Hepatocyte (in vitro differentiated cells): ENCODE measurements at regions not wholly inside any gene's neighbourhood (a gene's known extent, or its start where the extent isn't known, plus 50 kb on each side); places are given as distances from the start of the nearest gene placed in this dataset.

Experiments used
- DNase-seq: peaks from one replicate; pipeline ENCODE4 v3.0.0-alpha.2; 2016; ENCODE audit warnings: low spot score
- H2AFZ ChIP-seq: fragments of 200-600 bp; sonication (generic); 2 replicates; pipeline ENCODE4 v1.6.0; 2016; ENCODE audit warnings: antibody characterized with exemption, mild to moderate bottlenecking
- H3K27ac ChIP-seq: fragments of 200-600 bp; sonication (generic); 2 replicates; pipeline ENCODE4 v1.5.1; 2016; ENCODE audit warnings: mild to moderate bottlenecking
- H3K27me3 ChIP-seq: fragments of 200-600 bp; sonication (generic); 2 replicates; pipeline ENCODE4 v1.6.1; 2016
- H3K36me3 ChIP-seq: fragments of 200-600 bp; sonication (generic); replicated peaks from 2 replicates; pipeline ENCODE4 v1.5.1; 2016; ENCODE audit warnings: low read depth; ENCODE audit not compliant: insufficient read depth
- H3K4me1 ChIP-seq: fragments of 200-600 bp; sonication (generic); 2 replicates; pipeline ENCODE4 v1.5.1; 2016; ENCODE audit warnings: mild to moderate bottlenecking, moderate library complexity; ENCODE audit not compliant: insufficient read depth
- H3K4me2 ChIP-seq: fragments of 200-600 bp; sonication (generic); 2 replicates; pipeline ENCODE4 v1.6.0; 2016
- H3K4me3 ChIP-seq: fragments of 200-600 bp; sonication (generic); 2 replicates; pipeline ENCODE4 v1.5.1; 2016; ENCODE audit warnings: mild to moderate bottlenecking
- H3K79me2 ChIP-seq: fragments of 200-600 bp; sonication (generic); 2 replicates; pipeline ENCODE4 v1.6.0; 2017; ENCODE audit warnings: mild to moderate bottlenecking
- H3K9me2 ChIP-seq: fragments of 200-600 bp; sonication (generic); replicated peaks from 2 replicates; pipeline ENCODE4 v1.6.0; 2017; ENCODE audit warnings: mild to moderate bottlenecking; ENCODE audit not compliant: insufficient read depth
- H3K9me3 ChIP-seq: fragments of 200-600 bp; sonication (generic); 2 replicates; pipeline ENCODE4 v1.5.1; 2016; ENCODE audit warnings: low read depth, mild to moderate bottlenecking
- H4K20me1 ChIP-seq: fragments of 200-600 bp; sonication (generic); 2 replicates; pipeline ENCODE4 v1.6.0; 2016; ENCODE audit warnings: mild to moderate bottlenecking; ENCODE audit not compliant: insufficient read depth, poor library complexity, severe bottlenecking
- EZH2 ChIP-seq: fragments of 200-600 bp; sonication (generic); IDR thresholded peaks from 2 replicates; pipeline ENCODE4 v1.6.1; 2016; ENCODE audit warnings: antibody characterized with exemption, mild to moderate bottlenecking, borderline replicate concordance
- EZH2phosphoT487 ChIP-seq: fragments of 200-600 bp; sonication (generic); IDR thresholded peaks from one replicate; pipeline ENCODE4 v1.6.1; 2018; ENCODE audit warnings: antibody characterized with exemption, mild to moderate bottlenecking, low read depth, moderate library complexity; ENCODE audit not compliant: unreplicated experiment, severe bottlenecking
- WGBS: methylation state at CpG from one replicate; pipeline ENCODE4 v1.1.6; 2016; ENCODE audit warnings: low lambda C conversion rate; ENCODE audit errors: missing lambda C conversion rate; 5-methylcytosine and 5-hydroxymethylcytosine counted together
- TF ChIP-seq, protein P1 (sequence below): fragments of 200-600 bp; sonication (generic); IDR thresholded peaks from 2 replicates; pipeline ENCODE4 v1.5.1; 2016; ENCODE audit warnings: antibody characterized with exemption, mild to moderate bottlenecking; ENCODE audit not compliant: poor library complexity

DNA sequence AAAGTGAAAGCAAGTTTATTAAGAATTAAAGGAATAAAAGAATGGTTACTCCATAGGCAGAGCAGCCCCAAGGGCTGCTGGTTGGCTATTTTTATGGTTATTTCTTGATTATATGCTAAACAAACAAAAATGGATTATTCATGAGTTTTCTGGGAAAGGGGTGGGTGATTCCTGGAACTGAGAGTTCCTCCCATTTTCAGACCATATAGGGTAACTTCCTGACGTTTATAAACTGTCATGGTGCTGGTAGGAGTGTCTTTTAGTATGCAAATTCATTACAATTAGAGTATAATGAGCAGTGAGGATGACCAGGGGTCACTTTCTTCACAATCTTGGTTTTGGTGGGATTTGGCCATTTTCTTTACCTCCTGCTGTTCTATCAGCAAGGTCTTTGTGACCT, 707.9 kb downstream of the ZNF385D start:
- no peaks in the 10 kb centered on the region for H3K4me1 ChIP-seq
- no peak overlapping the region for H2AFZ ChIP-seq
- TF ChIP-seq, protein P1, sequence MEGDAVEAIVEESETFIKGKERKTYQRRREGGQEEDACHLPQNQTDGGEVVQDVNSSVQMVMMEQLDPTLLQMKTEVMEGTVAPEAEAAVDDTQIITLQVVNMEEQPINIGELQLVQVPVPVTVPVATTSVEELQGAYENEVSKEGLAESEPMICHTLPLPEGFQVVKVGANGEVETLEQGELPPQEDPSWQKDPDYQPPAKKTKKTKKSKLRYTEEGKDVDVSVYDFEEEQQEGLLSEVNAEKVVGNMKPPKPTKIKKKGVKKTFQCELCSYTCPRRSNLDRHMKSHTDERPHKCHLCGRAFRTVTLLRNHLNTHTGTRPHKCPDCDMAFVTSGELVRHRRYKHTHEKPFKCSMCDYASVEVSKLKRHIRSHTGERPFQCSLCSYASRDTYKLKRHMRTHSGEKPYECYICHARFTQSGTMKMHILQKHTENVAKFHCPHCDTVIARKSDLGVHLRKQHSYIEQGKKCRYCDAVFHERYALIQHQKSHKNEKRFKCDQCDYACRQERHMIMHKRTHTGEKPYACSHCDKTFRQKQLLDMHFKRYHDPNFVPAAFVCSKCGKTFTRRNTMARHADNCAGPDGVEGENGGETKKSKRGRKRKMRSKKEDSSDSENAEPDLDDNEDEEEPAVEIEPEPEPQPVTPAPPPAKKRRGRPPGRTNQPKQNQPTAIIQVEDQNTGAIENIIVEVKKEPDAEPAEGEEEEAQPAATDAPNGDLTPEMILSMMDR, result no peak
- TF ChIP-seq EZH2phosphoT487, result no peak
- TF ChIP-seq EZH2, result no peak
- 77% methylated on average over 1 of the region's 1 CpG for WGBS
- H3K9me3 ChIP-seq, result no peaks in the 10 kb centered on the region
- H3K4me2 ChIP-seq, result no peak overlapping the region
- H3K27me3 ChIP-seq, result no peaks in the 10 kb centered on the region
- no peak for DNase-seq
- H3K36me3 ChIP-seq, result no peaks in the 10 kb centered on the region
- H3K27ac ChIP-seq, result no peak overlapping the region
- H3K4me3 ChIP-seq, result no peak overlapping the region
- no peaks in the 10 kb centered on the region for H4K20me1 ChIP-seq
- no peaks in the 10 kb centered on the region for H3K9me2 ChIP-seq
- no peaks in the 10 kb centered on the region for H3K79me2 ChIP-seq

GRCh38 chr3:21042184-21042583, 708.8 kb downstream of the ZNF385D start:
- Histone ChIP-seq H3K4me1 (no peaks in the 10 kb centered on the region), H3K9me2 (no peaks in the 10 kb centered on the region), H3K79me2 (no peaks in the 10 kb centered on the region), H3K36me3 (no peaks in the 10 kb centered on the region), H3K27ac (no peak overlapping the region), H3K4me2 (no peak overlapping the region), H3K9me3 (no peaks in the 10 kb centered on the region), H2AFZ (no peak overlapping the region), H3K27me3 (no peaks in the 10 kb centered on the region), H4K20me1 (no peaks in the 10 kb centered on the region), H3K4me3 (no peak overlapping the region)
- TF ChIP-seq EZH2 (no peak), EZH2phosphoT487 (no peak)
- TF ChIP-seq, protein P1, result no peak
- 72% methylated on average over 9 of the region's 9 CpGs for WGBS
- no peak for DNase-seq

- no peaks in the 10 kb centered on the region for H3K79me2 ChIP-seq
- no peaks in the 10 kb centered on the region for H4K20me1 ChIP-seq
- H3K27ac ChIP-seq, result no peak overlapping the region
- 28% methylated on average over 1 of the region's 1 CpG for WGBS
- TF ChIP-seq EZH2phosphoT487, result no peak
- TF ChIP-seq, protein P1, result no peak
- no peak for TF ChIP-seq EZH2
- H3K27me3 ChIP-seq, result no peaks in the 10 kb centered on the region
- no peaks in the 10 kb centered on the region for H3K9me3 ChIP-seq
- H3K4me1 ChIP-seq, result no peaks in the 10 kb centered on the region
- no peak overlapping the region for H3K4me2 ChIP-seq
- H3K36me3 ChIP-seq, result no peaks in the 10 kb centered on the region
- no peak overlapping the region for H3K4me3 ChIP-seq
- H3K9me2 ChIP-seq, result no peaks in the 10 kb centered on the region
- no peak overlapping the region for H2AFZ ChIP-seq
- no peak for DNase-seq
Observed at GRCh38 chr3:21041621-21042020, 709.4 kb downstream of the ZNF385D start.

- no peak overlapping the region for H3K4me3 ChIP-seq
- no peak overlapping the region for H2AFZ ChIP-seq
- 100% methylated on average over 1 of the region's 1 CpG for WGBS
- no peaks in the 10 kb centered on the region for H3K9me2 ChIP-seq
- H3K4me2 ChIP-seq, result no peak overlapping the region
- TF ChIP-seq EZH2 (no peak), EZH2phosphoT487 (no peak)
- TF ChIP-seq, protein P1, result no peak
- H4K20me1 ChIP-seq, result no peaks in the 10 kb centered on the region
- H3K27me3 ChIP-seq, result no peaks in the 10 kb centered on the region
- H3K9me3 ChIP-seq, result no peaks in the 10 kb centered on the region
- no peaks in the 10 kb centered on the region for H3K4me1 ChIP-seq
- H3K79me2 ChIP-seq, result no peaks in the 10 kb centered on the region
- no peak for DNase-seq
- H3K27ac ChIP-seq, result no peak overlapping the region
- no peaks in the 10 kb centered on the region for H3K36me3 ChIP-seq
Observed at GRCh38 chr3:21036888-21037287, 714.1 kb downstream of the ZNF385D start.
